PC-9 (cell line): ENCODE measurements at regions not wholly inside any gene's neighbourhood (a gene's known extent, or its start where the extent isn't known, plus 50 kb on each side); places are given as distances from the start of the nearest gene placed in this dataset.

Experiments used
- BruUV-seq: library from RNA; stranded (reverse); fragments of 400-500 nt; replicated peaks from 2 replicates; lab custom pipeline; 2021; lab: Mats Ljungman, UMichigan
- CTCF ChIA-PET: fragments of 300-600 bp; sonication (Branson Sonifier 250); formaldehyde crosslinking; loops from one replicate; lab custom pipeline; 2022; ENCODE audit warnings: antibody characterized with exemption; lab: Charles Lee
- POLR2A ChIA-PET: fragments of 300-600 bp; sonication (Branson Sonifier 250); formaldehyde crosslinking; loops from one replicate; lab custom pipeline; 2022; ENCODE audit warnings: antibody characterized with exemption; ENCODE audit not compliant: unreplicated experiment; lab: Charles Lee
- DNase-seq, 2 experiments: peaks; one replicate each; pipeline versions ENCODE4 v3.0.0 to v3.0.0-alpha.2; 2015 to 2022; ENCODE audit warnings: mixed read lengths in 1 of 2
- H2AFZ ChIP-seq: fragments of 200-600 bp; sonication (generic); 2 replicates; pipeline ENCODE4 v1.8.1; 2017; ENCODE audit warnings: antibody characterized with exemption
- H3F3A ChIP-seq: fragments of 200-600 bp; sonication (generic); 2 replicates; pipeline ENCODE4 v1.8.1; 2017; ENCODE audit warnings: antibody characterized with exemption, mild to moderate bottlenecking, low read depth; ENCODE audit not compliant: insufficient read depth
- H3K27ac ChIP-seq: fragments of 200-600 bp; sonication (generic); 2 replicates; pipeline ENCODE4 v1.6.1; 2016; ENCODE audit warnings: mixed run types
- H3K27me3 ChIP-seq: fragments of 200-600 bp; sonication (generic); 2 replicates; pipeline ENCODE4 v1.6.1; 2016; ENCODE audit warnings: low read depth, mixed run types; ENCODE audit not compliant: insufficient read depth
- H3K36me3 ChIP-seq: fragments of 200-600 bp; sonication (generic); 2 replicates; pipeline ENCODE4 v1.6.1; 2016; ENCODE audit warnings: low read depth, mixed run types
- H3K4me1 ChIP-seq: fragments of 200-600 bp; sonication (generic); replicated peaks from 2 replicates; pipeline ENCODE4 v1.6.1; 2016; ENCODE audit warnings: mixed run types; ENCODE audit not compliant: insufficient read depth
- H3K4me2 ChIP-seq: fragments of 200-600 bp; sonication (generic); 2 replicates; pipeline ENCODE4 v1.6.1; 2017; ENCODE audit warnings: mixed run types
- H3K4me3 ChIP-seq: fragments of 200-600 bp; sonication (generic); 2 replicates; pipeline ENCODE4 v1.6.1; 2016; ENCODE audit warnings: mixed run types
- H3K79me2 ChIP-seq: fragments of 200-600 bp; sonication (generic); 2 replicates; pipeline ENCODE4 v1.6.1; 2017; ENCODE audit warnings: low read depth, mixed run types
- H3K9me2 ChIP-seq: fragments of 200-600 bp; sonication (generic); 2 replicates; pipeline ENCODE4 v1.8.1; 2017; ENCODE audit warnings: mild to moderate bottlenecking; ENCODE audit not compliant: insufficient read depth
- H3K9me3 ChIP-seq: fragments of 200-600 bp; sonication (generic); 2 replicates; pipeline ENCODE4 v1.8.1; 2016; ENCODE audit warnings: low read depth; ENCODE audit not compliant: insufficient read depth
- H4K20me1 ChIP-seq: fragments of 200-600 bp; sonication (generic); 2 replicates; pipeline ENCODE4 v1.8.1; 2017; ENCODE audit not compliant: insufficient read depth
- CTCF ChIP-seq: fragments of 200-600 bp; sonication (generic); conservative IDR thresholded peaks from 2 replicates; pipeline ENCODE4 v1.6.1; 2017; ENCODE audit warnings: mixed run types, antibody characterized with exemption, mild to moderate bottlenecking, moderate library complexity
- EZH2 ChIP-seq: fragments of 200-600 bp; sonication (generic); IDR thresholded peaks from 2 replicates; pipeline ENCODE4 v1.8.0; 2017; ENCODE audit warnings: antibody characterized with exemption, low read depth
- intact Hi-C: fragments of 100-400 bp; cut with micrococcal nuclease; formaldehyde crosslinking; loops from one replicate; pipeline ENCODE4 v1.10.0; 2022; ENCODE audit not compliant: unreplicated experiment

- Histone ChIP-seq H2AFZ (no peak overlapping the region), H3K79me2 (no peaks in the 10 kb centered on the region), H3K36me3 (no peaks in the 10 kb centered on the region), H4K20me1 (no peaks in the 10 kb centered on the region), H3K4me3 (no peak overlapping the region), H3K4me2 (no peak overlapping the region), H3K27ac (no peak overlapping the region), H3F3A (no peaks in the 10 kb centered on the region), H3K27me3 (no peaks in the 10 kb centered on the region), H3K9me2 (no peaks in the 10 kb centered on the region), H3K4me1 (0 out of 2 replicates have a peak, but pooled peaks cover 5% of the 10 kb centered on the region), H3K9me3 (no peaks in the 10 kb centered on the region)
- DNase-seq = peak in 1 of 2 experiments; percentile 35
- no peak for TF ChIP-seq CTCF
- no peak for TF ChIP-seq EZH2
- POLR2A ChIA-PET = no interaction called here
- BruUV-seq = no TSS peak
- intact Hi-C loops = no loop called here
- CTCF ChIA-PET = no interaction called here
These were observed 530.9 kb upstream of the TGFBR2 start for GRCh38 chr3:30075514-30075913.

- Histone ChIP-seq H3K4me1 (0 out of 2 replicates have a peak, but pooled peaks cover 5% of the 10 kb centered on the region), H2AFZ (no peak overlapping the region), H3K36me3 (no peaks in the 10 kb centered on the region), H3K9me3 (no peaks in the 10 kb centered on the region), H3K9me2 (no peaks in the 10 kb centered on the region), H3K79me2 (no peaks in the 10 kb centered on the region), H3F3A (no peaks in the 10 kb centered on the region), H3K4me2 (no peak overlapping the region), H4K20me1 (no peaks in the 10 kb centered on the region), H3K27ac (no peak overlapping the region), H3K27me3 (no peaks in the 10 kb centered on the region), H3K4me3 (no peak overlapping the region)
- ChIA-PET POLR2A (no interaction called here), CTCF (interaction anchor here (0.7 kb wide), 1 partner anchor 606 kb away, joined by 3 read pairs; no protein-coding TSS in a partner anchor)
- no TSS peak for BruUV-seq
- no peak for DNase-seq
- TF ChIP-seq CTCF (no peak), EZH2 (no peak)
- intact Hi-C loops = no loop called here
These were observed 529.5 kb upstream of the TGFBR2 start for GRCh38 chr3:30076899-30077298.

- intact Hi-C loops = no loop called here
- H3K9me3 ChIP-seq = no peaks in the 10 kb centered on the region
- H3K27me3 ChIP-seq = no peaks in the 10 kb centered on the region
- no peaks in the 10 kb centered on the region for H3K79me2 ChIP-seq
- no peak overlapping the region for H2AFZ ChIP-seq
- H4K20me1 ChIP-seq = no peaks in the 10 kb centered on the region
- H3K4me3 ChIP-seq = no peak overlapping the region
- ChIA-PET CTCF (no interaction called here), POLR2A (no interaction called here)
- BruUV-seq = no TSS peak
- no peak for TF ChIP-seq CTCF
- TF ChIP-seq EZH2 = no peak
- no peaks in the 10 kb centered on the region for H3F3A ChIP-seq
- no peak for DNase-seq
- no peak overlapping the region for H3K27ac ChIP-seq
- H3K36me3 ChIP-seq = no peaks in the 10 kb centered on the region
- H3K4me1 ChIP-seq = 0 out of 2 replicates have a peak, but pooled peaks cover 5% of the 10 kb centered on the region
- H3K9me2 ChIP-seq = no peaks in the 10 kb centered on the region
- H3K4me2 ChIP-seq = no peak overlapping the region
These were observed 528.7 kb upstream of the TGFBR2 start for GRCh38 chr3:30077746-30078145.
